GM13976 (cell line): ENCODE measurements at regions not wholly inside any gene's neighbourhood (a gene's known extent, or its start where the extent isn't known, plus 50 kb on each side); places are given as distances from the start of the nearest gene placed in this dataset.

Source experiments
- DNase-seq: peaks from one replicate; pipeline ENCODE4 v3.0.0; 2012; ENCODE audit warnings: low spot score
- in situ Hi-C: fragments of 300-500 bp; cut with MboI; formaldehyde crosslinking; loops from one replicate; pipeline ENCODE4 v1.12.0; 2022; ENCODE audit warnings: low sequenced_read_pairs, mixed read lengths, inconsistent platforms; ENCODE audit not compliant: unreplicated experiment
- TF ChIP-seq, protein P1 (sequence below): IDR thresholded peaks from 2 replicates; pipeline ENCODE4 v1.5.1; 2012; ENCODE audit warnings: borderline replicate concordance, mild to moderate bottlenecking; ENCODE audit not compliant: insufficient read depth; ENCODE audit errors: extremely low read depth, missing control alignments, control extremely low read depth

DNA sequence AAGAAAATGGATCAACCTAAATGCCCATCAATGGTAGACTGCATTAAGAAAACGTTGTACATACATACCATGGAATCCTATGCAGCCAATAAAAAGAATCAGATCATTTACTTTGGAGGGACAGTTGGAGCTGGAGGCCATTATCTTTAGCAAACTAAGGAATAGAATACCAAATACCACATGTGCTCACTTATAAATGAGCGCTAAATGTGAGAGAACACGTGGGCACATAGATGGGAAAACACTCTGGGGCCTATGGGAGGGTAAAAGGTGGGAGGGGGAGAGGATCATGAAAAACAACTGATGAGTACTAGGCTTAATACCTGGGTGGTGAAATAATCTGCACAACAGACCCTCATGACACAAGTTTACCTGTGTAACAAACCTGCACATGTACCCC is 1729.9 kb upstream of the PCDH10 start:
- DNase-seq = no peak
- in situ Hi-C loops = no loop called here
- TF ChIP-seq, protein P1, sequence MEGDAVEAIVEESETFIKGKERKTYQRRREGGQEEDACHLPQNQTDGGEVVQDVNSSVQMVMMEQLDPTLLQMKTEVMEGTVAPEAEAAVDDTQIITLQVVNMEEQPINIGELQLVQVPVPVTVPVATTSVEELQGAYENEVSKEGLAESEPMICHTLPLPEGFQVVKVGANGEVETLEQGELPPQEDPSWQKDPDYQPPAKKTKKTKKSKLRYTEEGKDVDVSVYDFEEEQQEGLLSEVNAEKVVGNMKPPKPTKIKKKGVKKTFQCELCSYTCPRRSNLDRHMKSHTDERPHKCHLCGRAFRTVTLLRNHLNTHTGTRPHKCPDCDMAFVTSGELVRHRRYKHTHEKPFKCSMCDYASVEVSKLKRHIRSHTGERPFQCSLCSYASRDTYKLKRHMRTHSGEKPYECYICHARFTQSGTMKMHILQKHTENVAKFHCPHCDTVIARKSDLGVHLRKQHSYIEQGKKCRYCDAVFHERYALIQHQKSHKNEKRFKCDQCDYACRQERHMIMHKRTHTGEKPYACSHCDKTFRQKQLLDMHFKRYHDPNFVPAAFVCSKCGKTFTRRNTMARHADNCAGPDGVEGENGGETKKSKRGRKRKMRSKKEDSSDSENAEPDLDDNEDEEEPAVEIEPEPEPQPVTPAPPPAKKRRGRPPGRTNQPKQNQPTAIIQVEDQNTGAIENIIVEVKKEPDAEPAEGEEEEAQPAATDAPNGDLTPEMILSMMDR = no peak

DNA sequence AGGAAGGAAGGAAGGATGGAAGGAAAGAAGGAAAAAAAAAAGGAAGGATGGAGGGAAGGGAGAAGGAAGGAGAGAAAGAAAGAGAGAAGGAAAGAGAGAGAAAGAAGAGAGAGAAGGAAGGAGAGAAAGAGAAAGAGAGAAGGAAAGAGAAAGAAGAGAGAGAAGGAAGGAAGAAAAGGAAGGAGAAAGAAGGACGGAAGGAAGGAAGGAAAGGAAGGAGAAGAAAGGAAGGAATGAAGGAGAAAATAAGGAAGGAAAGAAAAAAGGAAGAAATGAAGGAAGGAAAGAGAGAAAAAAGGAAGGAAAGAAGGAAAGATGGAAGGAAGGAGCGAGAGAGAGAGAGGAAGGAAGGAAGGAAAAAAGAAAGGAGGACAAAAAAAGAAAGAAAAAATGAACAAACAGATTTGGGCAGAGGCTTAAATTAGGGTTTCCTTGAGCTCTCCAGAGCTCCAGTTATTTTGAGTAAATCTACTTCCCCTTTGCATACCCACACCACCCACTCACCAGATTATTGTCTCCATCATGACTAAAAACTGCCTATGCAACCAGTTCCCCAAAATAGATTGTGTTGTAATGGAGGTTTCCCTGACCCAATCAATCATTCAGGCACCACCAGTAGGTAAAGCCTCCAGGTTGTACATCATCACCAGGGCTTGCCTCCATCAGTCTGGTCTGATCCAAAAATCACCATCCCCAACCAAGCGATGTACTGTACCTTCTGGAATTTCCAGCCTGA is 1722.9 kb upstream of the PCDH10 start:
- in situ Hi-C loops = no loop called here
- peak; percentile 7 for DNase-seq

DNA sequence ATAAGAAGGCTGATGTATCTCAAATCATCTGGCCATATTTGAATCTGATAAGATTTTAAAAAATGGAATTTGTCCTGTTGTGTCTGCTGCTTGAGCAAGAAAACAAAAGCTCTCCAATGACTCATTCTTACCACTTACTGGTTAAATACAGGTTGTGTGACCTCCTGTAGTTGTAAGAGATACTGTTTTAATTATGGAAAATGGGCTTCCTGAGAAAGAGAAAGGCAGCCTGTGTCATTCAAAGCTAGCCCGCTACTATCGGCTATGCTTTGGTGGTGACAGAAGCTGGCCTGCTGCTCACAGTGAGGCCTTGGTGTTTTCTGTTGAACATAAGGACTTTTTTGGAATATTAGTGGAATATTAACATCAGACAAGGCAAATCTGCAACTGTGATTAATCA is 1722.1 kb upstream of the PCDH10 start:
- in situ Hi-C loops = no loop called here
- TF ChIP-seq, protein P1 = no peak
- no peak for DNase-seq

More for the DNA sequence above, 1722.9 kb upstream of the PCDH10 start:
- TF ChIP-seq, protein P1 = no peak

DNA sequence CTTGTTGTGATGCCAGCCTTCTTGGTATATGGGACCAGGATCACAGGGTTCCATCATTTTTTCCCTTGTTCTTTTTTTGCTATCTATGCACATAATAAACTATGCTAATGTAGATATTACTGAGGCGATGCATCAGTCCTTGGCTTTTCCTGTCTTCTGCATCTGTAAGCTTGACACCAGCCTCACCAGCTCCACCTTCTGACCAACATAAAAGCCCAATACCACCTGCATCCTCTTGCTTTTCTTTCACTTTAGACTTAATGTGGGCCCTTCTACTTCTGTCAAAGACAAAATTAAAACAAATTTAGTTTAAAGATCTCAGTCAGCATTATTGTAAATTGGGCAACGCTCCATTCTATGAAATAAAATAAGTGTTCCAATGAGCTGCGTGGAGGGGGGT is 1718.8 kb upstream of the PCDH10 start:
- no peak for DNase-seq
- in situ Hi-C loops = no loop called here
- TF ChIP-seq, protein P1 = peak; percentile 30

DNA sequence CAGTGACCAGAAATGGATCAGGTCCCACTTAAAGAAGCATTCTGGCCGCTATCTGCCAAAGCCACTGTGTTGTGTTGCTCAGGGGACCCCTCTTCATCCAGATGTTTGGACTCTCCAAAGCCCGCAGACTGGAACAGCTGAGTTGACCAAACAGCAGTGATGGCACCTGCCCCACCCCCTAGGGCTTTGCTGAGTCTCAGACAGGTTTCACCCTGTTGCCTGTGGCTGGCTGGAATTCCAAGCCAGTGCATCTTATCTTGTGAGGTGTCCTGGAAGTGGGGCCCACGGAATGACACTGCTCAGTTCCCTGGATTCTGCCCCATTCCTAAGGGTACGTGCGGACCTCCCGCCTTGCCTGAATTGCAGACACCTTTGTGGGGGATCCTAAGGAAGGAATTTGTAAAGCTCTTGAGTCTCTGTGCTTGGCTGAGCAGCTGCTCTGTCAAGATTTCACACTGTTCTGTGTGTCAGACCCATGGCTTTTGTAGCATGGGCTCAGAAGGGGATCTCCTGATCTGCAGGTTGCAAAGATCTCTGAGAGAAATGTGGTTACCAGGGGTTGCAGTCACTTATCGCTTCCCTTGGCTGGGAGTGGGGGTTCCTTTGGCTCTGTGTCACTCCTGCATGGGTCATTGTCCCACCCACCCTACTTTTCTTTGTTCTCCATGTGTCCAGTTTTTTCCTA is 1707.9 kb upstream of the PCDH10 start:
- TF ChIP-seq, protein P1 = no peak
- in situ Hi-C loops = no loop called here
- DNase-seq = no peak

DNA sequence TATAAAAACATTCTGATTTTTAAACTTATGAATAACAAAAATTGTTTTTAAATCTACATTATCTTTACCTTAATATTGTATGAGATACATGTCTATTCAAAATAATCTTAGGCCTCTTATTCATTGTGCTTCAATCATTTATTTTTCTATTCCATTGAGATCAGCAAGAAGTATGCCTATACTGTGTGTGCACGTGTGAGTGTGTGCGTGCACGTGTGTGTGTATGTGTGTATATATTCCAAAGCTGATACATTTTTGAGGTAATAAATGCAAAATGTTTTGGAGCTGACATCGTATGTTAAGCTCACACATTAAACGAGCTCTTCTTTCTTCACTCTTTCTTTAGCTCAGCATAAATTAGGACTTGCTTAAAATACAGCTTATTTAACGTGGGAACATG is 1701.2 kb upstream of the PCDH10 start:
- no peak for DNase-seq
- TF ChIP-seq, protein P1 = no peak
- in situ Hi-C loops = no loop called here
